HG02973 (cell line): ENCODE measurements at regions not wholly inside any gene's neighbourhood (a gene's known extent, or its start where the extent isn't known, plus 50 kb on each side); places are given as distances from the start of the nearest gene placed in this dataset.

Experiments used
- ATAC-seq: cut with Tn5 transposase; IDR thresholded peaks from one replicate; pipeline ENCODE4 v1.9.1; 2021; ENCODE audit warnings: moderate library complexity; ENCODE audit not compliant: unreplicated experiment

DNA sequence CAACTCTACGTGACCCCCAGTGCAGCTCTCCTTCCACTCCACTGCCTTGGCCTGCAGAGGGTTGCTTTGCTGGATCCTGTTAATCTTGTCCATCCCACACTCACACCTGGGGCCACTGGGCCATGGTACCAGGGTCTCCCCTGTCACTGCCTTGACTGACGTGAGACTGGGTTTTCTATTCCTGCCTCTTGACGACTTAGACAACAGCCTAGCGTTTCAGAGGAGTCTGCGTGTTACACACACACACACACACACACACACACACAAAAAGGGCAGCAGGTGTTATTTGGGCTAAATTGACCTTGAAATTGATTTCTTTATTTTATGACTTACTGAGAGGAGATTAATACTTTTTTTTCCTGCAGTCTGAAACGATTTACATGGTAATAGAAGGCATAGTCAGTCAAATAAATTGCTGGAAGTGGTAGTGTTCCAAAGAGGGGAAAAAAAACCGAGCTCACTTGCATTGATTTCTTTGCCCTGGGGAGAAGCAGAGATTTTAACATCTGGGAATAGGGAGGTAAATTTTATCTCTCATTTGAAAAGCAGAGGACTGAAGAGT is 492.3 kb upstream of the EEF2KMT start:
- ATAC-seq = no peak

DNA sequence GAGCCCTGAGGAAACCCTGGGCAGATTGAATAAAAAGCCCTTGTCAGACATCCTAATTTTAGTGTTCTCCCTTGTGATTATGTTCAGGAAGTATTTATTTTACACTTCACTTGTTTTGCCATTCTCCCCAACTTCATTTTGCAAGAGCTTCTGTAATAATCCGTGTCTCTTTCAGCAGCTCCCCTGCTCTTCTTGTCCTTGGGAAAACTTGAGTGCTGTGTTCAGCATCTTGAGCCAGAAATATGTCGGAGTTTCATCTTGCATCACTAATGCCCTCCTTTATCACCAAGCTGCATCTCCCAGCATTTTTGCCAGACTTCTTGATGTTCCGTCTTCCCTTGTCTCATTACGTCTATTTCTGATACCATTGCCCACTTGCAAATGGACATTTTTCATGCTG is 486.5 kb upstream of the EEF2KMT start:
- no peak for ATAC-seq

DNA sequence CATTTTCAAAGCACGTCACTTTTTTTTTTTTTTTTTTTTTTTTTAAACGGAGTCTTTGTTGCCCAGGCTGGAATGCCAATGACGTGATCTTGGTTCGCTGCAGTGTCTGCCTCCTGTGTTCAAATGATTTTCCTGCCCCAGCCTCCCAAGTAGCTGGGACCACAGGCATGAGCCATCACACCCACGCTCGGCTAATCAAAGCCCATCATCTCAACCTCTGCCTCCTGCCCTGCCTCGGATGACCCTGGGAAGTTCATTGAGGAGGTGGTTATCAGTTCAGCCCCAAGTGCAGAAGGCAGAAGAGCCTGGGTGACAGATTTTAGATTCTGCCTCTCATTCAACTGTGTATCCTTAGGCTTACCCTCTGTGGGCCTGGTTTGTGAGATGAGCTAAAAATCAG is 484.9 kb upstream of the EEF2KMT start:
- ATAC-seq = no peak

DNA sequence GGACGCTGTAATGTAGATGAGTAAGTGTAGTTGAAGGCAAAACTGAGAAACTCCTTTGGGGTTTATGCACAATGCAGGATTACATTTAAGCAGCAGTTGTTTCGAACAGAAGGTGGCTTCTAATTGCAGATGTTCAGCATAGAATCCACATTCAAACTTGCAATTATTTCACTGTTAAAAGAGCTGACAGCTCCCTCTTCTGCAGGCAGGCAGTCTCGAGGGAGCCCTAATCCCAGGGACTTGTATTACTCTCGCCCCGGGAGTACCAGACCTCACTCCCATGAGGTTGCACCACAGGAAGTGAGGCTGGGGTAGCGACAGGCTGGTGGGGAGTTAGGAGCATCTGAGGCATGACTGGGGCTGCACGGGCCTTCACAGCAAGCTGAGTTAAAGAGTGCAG is 484.3 kb upstream of the EEF2KMT start:
- no peak for ATAC-seq

DNA sequence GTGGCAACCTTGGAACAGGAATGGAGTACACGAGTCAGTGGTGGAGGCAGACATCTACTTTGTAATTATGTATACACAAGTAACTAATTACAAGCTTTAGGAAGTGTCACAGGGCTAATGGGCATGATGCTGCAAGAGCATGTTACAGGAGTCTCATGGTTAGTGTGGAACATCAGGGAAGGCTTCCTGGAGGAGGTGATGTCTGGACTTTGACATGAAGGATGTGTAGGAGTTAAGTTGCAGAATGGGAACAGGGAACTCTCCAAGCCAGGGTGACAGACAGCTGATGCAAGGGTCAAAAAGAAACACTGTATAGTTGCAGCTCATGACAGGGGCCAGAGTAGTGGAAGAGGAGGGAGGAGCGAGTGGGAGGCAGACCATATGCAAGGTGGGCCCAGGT is 483.8 kb upstream of the EEF2KMT start:
- ATAC-seq = no peak

DNA sequence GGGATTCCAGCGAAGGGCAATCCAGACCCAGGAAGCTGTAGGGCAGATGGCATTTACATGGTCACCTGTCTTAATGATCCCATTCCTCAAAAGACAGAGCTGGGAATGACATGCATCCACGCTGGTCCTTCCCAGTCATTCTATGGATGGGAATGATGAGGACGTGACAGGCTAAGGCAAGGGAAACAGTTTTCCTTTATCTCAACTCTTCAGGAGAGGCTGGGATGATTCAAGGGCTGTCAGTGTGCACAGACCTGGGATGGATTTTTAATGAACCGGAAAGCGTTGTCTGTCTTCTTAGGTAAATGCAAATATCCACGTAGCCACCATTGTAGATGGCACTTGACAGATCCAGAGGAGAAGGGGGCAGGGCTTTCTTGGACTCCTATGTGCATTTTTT is 483.2 kb upstream of the EEF2KMT start:
- no peak for ATAC-seq

DNA sequence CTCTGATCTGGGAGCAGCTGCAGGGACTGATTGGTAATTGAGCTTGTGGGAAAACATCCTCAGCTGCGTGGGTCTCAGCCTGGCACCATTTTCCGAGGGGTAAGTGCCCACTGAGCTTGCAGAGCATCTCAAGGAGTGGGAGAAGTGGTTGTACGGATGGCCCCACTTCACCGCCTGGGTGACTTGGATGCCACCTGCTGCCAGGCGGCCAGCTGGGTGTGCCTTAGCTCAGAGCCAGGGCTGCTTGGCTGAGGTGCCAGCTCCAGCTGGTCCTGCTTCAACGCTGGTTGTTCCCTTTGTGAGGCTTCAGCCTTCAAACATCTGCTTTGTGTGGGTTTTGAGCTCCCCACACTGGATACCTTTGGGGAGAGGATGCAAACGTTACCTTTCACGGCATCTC is 482.7 kb upstream of the EEF2KMT start:
- ATAC-seq = no peak

DNA sequence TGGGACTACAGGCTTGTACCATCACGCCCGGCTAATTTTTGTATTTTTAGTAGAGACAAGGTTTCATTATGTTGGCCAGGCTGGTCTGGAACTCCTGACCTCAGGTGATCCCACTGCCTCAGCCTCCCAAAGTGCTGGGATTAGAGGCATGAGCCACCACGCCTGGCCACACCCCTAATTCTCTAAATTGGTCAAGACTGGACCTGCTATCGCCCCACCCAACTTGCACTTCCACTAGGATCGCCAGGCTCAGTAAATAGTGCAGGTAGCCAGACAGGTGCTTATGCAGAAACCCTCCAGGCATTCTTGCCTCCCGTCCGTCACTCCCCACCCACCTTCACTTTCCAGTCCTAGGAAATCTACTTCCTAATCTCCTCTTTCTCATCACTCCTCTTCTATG is 481.4 kb upstream of the EEF2KMT start:
- no peak for ATAC-seq

DNA sequence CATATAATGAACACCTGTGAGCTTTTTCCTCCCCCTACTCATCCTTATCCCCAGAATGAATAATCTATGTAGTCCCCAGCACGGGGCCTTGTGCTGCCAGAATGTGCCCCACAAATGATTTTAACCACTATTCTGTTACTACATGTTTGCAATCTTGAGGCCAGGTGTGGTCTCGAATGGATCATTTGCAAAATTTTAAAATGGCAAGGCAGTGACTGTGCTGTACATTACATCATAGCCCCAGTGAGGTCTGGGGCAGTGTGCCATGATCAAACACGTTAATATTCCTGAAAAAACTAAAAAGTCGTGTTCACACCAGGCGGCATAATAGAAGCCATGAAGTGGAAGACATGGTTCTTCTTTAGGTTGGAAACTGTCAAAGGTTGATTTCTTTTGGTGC is 479.9 kb upstream of the EEF2KMT start:
- ATAC-seq = no peak

DNA sequence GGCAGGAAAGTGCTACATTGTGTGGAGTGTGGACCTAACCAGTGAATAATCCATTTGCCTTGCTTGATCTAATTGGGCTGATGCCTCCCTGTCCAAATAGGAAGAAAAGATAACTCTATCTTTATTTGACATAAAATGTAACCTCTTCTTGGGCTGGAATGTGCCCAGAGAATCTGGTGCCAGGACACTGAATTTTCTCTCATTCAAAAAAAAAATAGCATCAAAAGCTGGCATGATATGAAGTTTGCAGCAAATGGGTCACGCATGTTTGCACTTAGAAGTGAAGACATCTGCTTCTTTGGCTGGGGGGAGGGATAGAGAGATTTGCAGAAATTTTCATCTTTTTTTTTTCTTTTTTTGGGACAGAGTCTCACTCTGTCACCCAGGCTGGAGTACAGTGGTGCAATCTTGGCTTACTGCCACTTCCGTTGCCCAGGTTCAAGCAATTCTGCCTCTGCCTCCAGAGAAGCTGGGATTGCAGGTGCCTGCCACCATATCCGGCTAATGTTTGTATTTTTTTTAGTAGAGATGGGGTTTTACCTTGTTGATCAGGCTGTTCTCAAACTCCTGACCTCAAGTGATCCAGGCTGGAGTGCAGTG is 478.2 kb upstream of the EEF2KMT start:
- no peak for ATAC-seq

DNA sequence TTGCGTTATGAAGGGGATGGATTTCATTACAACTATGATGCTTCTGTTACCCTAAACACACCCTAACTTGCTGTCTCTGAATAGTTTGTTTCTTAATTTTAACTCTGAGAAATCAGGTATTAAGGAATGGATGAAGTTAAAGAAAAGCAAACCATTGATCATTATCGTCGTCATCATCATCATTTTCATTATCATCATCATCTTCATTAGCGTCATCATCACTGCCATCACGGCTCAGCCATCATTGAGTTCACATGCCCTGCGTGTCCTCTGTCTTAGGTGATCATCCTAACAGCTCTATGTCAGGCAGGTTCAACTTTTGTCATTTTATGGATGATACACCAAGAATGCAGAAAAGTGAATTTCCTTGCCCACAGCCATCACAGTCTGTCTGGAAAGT is 477.5 kb upstream of the EEF2KMT start:
- no peak for ATAC-seq

DNA sequence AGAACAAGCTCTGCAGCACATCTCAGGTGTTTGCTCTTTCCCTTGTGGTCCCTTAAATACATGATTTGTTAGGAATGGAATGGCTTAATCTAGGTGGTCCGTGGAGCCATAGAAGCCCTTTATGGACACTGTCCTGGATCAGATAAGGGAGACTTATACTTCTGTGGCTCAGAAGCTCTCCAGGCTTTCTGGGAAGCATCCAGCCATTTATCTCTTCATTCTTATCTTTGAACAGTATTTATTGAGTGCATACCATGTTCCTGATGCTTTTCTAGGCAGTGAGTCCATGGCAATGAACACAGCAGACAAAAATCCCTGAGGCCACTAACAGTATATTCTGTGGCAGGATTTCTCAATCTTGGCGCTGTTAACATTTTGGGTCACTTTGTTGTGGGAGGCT is 474.5 kb upstream of the EEF2KMT start:
- ATAC-seq = no peak

DNA sequence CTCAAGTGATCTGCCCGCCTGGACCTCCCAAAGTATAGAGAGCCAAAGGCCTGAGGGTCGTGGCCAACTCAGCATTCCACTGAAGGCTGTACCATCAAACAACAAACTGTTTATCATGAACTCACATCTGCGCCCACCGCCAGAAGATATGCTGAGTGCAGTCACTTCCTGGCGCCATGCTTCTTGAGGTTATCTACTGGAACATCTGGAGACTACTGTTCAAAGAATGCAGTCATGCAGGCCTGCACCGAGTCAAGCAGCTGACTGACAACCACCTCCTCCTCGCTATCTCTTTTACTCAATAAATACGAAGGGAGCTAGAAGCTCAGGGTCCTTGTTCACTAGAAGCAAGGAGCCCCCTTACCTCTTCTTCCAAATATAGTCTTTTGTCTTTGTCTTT is 473.9 kb upstream of the EEF2KMT start:
- ATAC-seq = no peak

DNA sequence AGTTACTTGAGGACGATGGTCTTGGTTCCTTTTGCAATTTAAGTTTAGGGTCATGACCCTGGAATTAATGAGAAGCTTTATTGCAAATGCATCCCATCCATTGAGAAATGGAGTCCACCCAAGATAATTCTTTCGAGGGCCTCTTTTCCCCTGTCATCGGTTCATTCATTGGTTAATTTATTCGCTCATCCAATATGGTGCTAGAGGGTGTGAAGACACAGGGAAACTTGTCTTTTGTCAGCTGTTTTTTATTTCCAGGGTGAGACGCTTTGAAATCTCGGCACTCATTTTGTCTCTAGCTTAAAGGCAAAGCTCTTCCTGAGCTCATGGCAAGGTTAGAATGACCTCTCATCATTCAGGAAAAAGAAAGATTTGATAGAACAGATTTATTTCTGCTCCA is 464.2 kb upstream of the EEF2KMT start:
- ATAC-seq = no peak

DNA sequence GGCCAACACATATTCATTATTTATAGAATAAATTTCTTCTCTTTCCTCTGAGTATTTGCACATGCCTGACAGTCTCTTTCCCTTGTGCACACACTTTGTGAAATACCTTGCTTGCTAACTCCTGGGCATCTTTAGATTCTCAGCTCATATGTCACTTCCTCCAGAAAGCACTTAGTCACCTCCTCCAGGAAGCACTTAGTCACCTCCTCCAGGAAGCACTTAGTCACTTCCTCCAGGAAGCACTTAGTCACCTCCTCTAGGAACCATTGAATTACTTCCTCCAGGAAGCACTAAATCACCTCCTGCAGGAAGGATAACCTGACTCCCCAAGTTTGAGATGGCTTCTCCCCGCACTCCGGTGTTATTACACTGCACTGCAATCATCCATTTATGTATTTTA is 462.5 kb upstream of the EEF2KMT start:
- no peak for ATAC-seq

DNA sequence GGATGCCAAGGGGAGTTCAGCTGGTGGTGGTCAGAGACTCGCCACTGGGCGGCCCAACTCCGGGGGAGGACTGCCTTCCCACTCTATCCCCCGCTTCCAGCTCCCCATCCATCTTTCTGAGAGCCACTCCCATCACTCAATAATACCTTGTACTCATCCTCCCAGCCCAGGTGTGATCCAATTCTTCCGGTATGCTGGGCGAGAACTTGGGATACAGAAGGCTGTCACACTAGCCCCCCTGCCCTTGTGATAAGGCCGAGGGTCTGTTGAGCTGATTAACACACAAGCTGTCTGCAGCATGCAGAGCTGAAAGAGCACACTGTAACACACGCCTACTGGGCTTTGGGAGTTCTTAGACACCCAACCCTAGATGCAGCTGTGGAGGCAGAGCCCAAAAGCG is 460.4 kb upstream of the EEF2KMT start:
- ATAC-seq = no peak

DNA sequence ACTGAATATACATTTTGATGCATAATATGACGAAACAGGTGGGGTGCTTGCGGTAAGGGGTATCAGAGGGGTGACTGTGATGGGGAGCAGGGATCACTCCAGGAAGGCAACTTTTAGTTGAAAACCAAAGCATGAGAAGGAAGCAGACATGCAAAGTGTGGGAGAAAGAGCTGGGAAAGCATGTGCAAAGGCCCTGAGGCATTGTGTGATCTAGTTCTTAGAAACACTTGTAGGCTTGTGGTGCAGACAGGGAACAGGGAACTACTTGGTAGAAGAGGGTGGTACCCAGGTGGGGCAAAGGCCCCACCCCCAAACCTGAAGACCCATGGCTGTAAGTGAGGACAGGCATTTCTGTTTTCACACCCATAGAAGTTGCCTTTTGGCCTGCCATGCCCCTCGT is 459.9 kb upstream of the EEF2KMT start:
- ATAC-seq = no peak

DNA sequence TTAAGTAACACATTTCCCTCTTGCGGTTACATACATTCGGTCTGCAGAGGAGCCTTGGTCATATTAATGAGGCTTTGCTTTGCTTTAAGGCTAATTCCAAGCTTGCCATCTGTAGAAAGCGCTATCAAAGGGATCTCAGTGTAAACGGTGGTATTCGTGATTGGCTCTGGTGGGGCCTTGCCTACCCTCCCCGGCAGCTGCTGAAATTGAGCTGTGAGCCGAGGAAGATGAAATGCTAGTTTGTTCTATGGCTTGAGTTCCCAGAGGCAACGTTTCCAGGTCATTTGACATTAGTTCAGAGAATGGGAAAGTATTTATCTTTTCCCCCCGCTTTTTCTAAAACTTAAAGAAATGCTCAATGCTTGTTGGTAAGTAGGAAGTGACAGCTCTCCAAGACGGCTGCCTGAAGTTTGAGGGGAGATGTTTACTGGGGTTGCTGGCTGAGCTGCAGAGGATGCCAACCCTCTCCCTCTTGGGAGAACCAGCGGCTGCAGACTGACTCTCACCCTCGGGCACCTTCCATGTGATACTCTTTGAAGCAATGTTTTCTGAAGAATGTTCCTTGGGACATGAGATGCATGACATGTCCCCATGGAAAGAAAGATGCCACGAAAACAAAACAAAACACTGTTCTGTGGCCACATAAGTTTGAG is 458.7 kb upstream of the EEF2KMT start:
- no peak for ATAC-seq

DNA sequence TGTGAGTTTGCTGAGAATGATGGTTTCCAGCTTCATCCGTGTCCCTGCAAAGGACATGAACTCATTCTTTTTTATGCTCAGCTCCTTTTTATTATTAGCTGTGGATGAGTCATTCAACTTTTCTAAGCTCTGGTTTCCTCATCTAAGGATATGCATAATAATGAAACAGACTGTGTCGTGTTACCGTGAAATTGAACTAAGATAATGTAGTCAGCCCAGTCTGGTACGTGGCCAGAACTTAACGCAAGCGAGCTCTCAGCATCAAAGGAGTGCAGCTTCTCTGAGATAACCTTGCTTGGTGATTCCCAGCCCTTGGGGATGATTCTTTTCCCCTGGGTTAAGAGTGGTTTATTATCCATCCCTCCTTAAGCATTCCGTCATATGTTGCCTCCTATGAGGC is 454.3 kb upstream of the EEF2KMT start:
- ATAC-seq = no peak

DNA sequence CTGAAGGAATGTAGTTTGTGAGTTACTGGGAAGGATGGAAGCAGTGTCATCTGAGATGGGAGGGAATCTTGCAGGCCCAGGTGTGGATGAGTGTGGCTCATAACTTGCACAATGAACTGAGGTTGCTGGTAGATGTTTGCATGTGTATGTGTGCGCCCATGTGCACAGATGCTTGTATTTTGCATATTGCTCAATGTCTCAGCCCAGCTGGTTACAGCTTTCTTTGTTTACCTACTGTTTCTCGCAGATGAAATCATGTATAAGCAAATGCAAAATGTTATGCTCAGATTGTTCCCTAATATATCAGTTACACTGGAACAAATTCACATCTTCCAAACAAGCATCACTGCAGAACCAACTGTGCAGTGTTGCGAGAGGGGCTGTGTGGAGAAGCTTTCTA is 452.2 kb upstream of the EEF2KMT start:
- ATAC-seq = no peak

DNA sequence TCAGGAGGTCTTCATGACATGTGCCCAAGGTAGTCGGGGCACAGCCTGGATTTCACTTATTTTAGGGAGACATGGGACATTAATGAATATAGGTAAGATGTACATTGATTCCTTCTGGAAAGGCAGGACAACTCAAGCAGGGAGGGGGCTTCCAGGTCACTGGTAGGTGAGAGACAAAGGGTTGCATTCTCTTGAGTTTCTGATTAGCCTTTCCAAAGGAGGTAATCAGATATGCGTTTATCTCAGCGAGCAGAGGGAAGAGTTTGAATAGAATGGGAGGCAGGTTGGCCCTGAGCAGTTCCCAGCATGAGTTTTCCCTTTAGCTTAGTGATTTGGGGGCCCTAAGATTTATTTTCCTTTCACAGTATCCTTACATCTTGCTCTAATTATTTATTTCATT is 443.8 kb upstream of the EEF2KMT start:
- no peak for ATAC-seq

DNA sequence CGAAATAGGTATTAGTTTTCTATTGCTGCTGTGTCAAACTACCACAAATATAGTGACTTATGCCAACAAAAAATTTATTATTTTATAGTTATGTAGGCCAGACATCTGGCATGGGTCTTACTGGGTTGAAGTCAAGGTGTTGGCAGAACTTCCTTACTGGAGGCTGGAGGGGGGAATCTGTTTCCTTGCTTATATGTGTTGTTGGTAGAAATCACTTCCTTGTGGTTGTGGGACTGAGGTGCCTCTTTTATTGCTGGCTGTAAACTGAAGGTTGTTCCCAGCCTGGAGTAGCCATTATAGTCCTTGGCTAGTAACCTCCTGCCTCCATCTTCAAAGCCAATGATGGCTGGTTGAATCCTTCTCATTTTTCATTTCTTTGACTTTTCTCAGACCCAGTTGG is 439.8 kb upstream of the EEF2KMT start:
- no peak for ATAC-seq

DNA sequence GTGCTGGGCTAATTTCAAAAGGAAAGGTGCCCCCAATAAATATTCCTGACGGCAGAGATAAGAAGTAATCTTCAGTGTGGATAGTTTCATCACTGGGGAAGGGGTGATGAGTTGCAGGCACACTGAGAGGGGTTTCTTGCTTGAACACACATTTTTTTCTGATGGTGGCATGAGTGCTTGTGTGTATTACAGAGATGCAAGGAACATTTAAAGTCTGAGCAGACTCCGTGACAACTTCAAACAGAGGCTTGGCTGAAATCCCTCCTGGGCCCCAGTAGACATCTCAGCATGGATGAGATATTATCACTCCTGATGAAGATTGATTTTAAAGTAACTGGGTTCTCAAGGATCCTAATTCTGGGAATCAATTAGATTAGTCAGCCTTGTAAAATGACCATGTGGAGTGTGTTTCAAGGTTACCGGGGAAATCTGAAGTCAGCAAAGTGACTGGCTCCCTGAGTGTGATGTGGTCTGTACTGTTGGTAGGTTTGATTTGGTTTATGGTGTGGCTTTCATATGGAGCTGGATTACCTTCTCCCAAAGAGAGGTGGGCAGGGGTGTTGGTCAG is 435.8 kb upstream of the EEF2KMT start:
- no peak for ATAC-seq
